Endothelial cell of umbilical vein (primary cell): ENCODE measurements at regions not wholly inside any gene's neighbourhood (a gene's known extent, or its start where the extent isn't known, plus 50 kb on each side); places are given as distances from the start of the nearest gene placed in this dataset.

Source experiments
- BruUV-seq: library from RNA; stranded (reverse); fragments of 400-500 nt; replicated peaks from 2 replicates; lab custom pipeline; 2021; lab: Mats Ljungman, UMichigan
- CTCF ChIA-PET: fragments of 300-600, 350-600 bp; sonication (Branson Sonifier 250); formaldehyde crosslinking; loops from one replicate; lab custom pipeline; 2021; ENCODE audit warnings: antibody characterized with exemption, inconsistent platforms; lab: Charles Lee
- POLR2A ChIA-PET: fragments of 300-600, 350-600 bp; sonication (Branson Sonifier 250); formaldehyde crosslinking; loops from one replicate; lab custom pipeline; 2021; ENCODE audit warnings: antibody characterized with exemption, inconsistent platforms; lab: Charles Lee
- DNase-seq: peaks from one replicate; pipeline ENCODE4 v3.0.0-alpha.2; 2011; ENCODE audit warnings: low read depth, low spot score
- FAIRE-seq: peaks from 2 replicates; lab custom pipeline; 2011; peaks lifted over from hg19 to GRCh38; lab: Jason Lieb, UNC
- H2AFZ ChIP-seq: 2 replicates; pipeline ENCODE4 v1.6.0; 2012; ENCODE audit warnings: low read depth, low read length, control low read depth, inconsistent platforms
- H3K27ac ChIP-seq: 2 replicates; pipeline ENCODE4 v1.5.1; 2011; ENCODE audit warnings: low read depth, mild to moderate bottlenecking, control low read depth, low read length, moderate library complexity; ENCODE audit not compliant: insufficient read depth
- H3K27me3 ChIP-seq, 2 experiments: 2 replicates each; pipeline versions ENCODE4 v1.6.0 to v1.6.1; 2011; ENCODE audit warnings: low read length in 2 of 2, mixed read lengths in 1 of 2; ENCODE audit not compliant: control insufficient read depth in 2 of 2, insufficient read depth in 2 of 2
- H3K36me3 ChIP-seq, 2 experiments: 2 replicates in 1 of 2; 3 replicates in 1 of 2; pipeline ENCODE4 v1.5.1; 2011; ENCODE audit warnings: low read length in 2 of 2, mild to moderate bottlenecking in 1 of 2, moderate library complexity in 1 of 2; ENCODE audit not compliant: control insufficient read depth in 2 of 2, insufficient read depth in 2 of 2; ENCODE audit errors: extremely low read depth in 1 of 2
- H3K4me1 ChIP-seq: 3 replicates; pipeline ENCODE4 v1.5.1; 2011; ENCODE audit warnings: mild to moderate bottlenecking, low read length; ENCODE audit not compliant: control insufficient read depth, insufficient read depth; ENCODE audit errors: extremely low read depth
- H3K4me2 ChIP-seq: 2 replicates; pipeline ENCODE4 v1.6.1; 2011; ENCODE audit warnings: low read length, control low read depth, mixed read lengths; ENCODE audit not compliant: insufficient read depth
- H3K4me3 ChIP-seq, 3 experiments: fragments of 200-600 bp in 1 of 3; sonication (generic), shearing (Covaris generic) in 1 of 3; replicated peaks in 1 of 3; 2 replicates each; pipeline ENCODE4 v1.5.1; 2011 to 2016; ENCODE audit warnings: control low read depth in 3 of 3, low read length in 3 of 3, mild to moderate bottlenecking in 2 of 3, inconsistent platforms in 1 of 3, low read depth in 1 of 3, moderate library complexity in 1 of 3; ENCODE audit not compliant: insufficient read depth in 1 of 3
- H3K79me2 ChIP-seq: 2 replicates; pipeline ENCODE4 v1.6.0; 2012; ENCODE audit warnings: low read length, inconsistent platforms; ENCODE audit not compliant: control insufficient read depth, insufficient read depth
- H3K9ac ChIP-seq: replicated peaks from 2 replicates; pipeline ENCODE3; 2011; ENCODE audit warnings: low read length, control low read depth; ENCODE audit not compliant: insufficient read depth; ENCODE audit errors: extremely low read depth
- H3K9me1 ChIP-seq: replicated peaks from 3 replicates; pipeline ENCODE4 v1.6.0; 2011; ENCODE audit warnings: mild to moderate bottlenecking, low read length; ENCODE audit not compliant: control insufficient read depth, insufficient read depth; ENCODE audit errors: extremely low read depth
- H3K9me3 ChIP-seq: replicated peaks from 2 replicates; pipeline ENCODE4 v1.5.1; 2012; ENCODE audit warnings: low read length, inconsistent platforms; ENCODE audit not compliant: control insufficient read depth, insufficient read depth
- H4K20me1 ChIP-seq: replicated peaks from 2 replicates; pipeline ENCODE3; 2011; ENCODE audit warnings: mild to moderate bottlenecking, low read length; ENCODE audit not compliant: control insufficient read depth, insufficient read depth; ENCODE audit errors: extremely low read depth
- EZH2 ChIP-seq: IDR thresholded peaks from 2 replicates; pipeline ENCODE4 v1.6.1; 2012; ENCODE audit warnings: borderline replicate concordance, low read depth, mild to moderate bottlenecking, moderate library complexity, low read length, inconsistent platforms; ENCODE audit not compliant: severe bottlenecking
- FOS ChIP-seq: IDR thresholded peaks from 2 replicates; pipeline ENCODE4 v1.6.1; 2011; ENCODE audit warnings: mild to moderate bottlenecking, low read length, moderate library complexity, borderline replicate concordance; ENCODE audit not compliant: insufficient read depth
- GATA2 ChIP-seq: IDR thresholded peaks from 2 replicates; pipeline ENCODE4 v1.7.0; 2011; ENCODE audit warnings: low read depth, mild to moderate bottlenecking, moderate library complexity, mixed read lengths, low read length; ENCODE audit not compliant: insufficient read length, insufficient read depth
- MYC ChIP-seq: IDR thresholded peaks from one replicate; pipeline ENCODE4 v1.6.1; 2011; ENCODE audit warnings: mild to moderate bottlenecking, low read depth, low read length
- POLR2A ChIP-seq: IDR thresholded peaks from 2 replicates; pipeline ENCODE4 v1.6.1; 2012; ENCODE audit warnings: low read depth, mild to moderate bottlenecking, control low read depth, low read length
- dilution Hi-C: fragments of 300-500 bp; cut with MboI; formaldehyde crosslinking; loops from one replicate; pipeline ENCODE4 v1.15.0; 2019; ENCODE audit warnings: low sequenced_read_pairs; ENCODE audit not compliant: extremely low pct_ligation_motif_present
- intact Hi-C: fragments of 100-400 bp; cut with micrococcal nuclease; formaldehyde crosslinking; loops from one replicate; pipeline ENCODE4 v1.10.0; 2022
- TF ChIP-seq, protein P1 (sequence below), 2 donors: IDR thresholded peaks; 1 replicate in 1 of 2; 2 replicates in 1 of 2; pipeline ENCODE4 v1.5.1; 2011; ENCODE audit warnings: low read length in 2 of 2, mild to moderate bottlenecking in 2 of 2, moderate library complexity in 2 of 2, control low read depth in 1 of 2, inconsistent platforms in 1 of 2, low read depth in 1 of 2; ENCODE audit not compliant: insufficient read depth in 1 of 2; ENCODE audit errors: extremely low read depth in 1 of 2
- TF ChIP-seq, protein P2 (sequence below): IDR thresholded peaks from 2 replicates; pipeline ENCODE4 v1.6.1; 2011; ENCODE audit not compliant: insufficient read depth, insufficient read length

DNA sequence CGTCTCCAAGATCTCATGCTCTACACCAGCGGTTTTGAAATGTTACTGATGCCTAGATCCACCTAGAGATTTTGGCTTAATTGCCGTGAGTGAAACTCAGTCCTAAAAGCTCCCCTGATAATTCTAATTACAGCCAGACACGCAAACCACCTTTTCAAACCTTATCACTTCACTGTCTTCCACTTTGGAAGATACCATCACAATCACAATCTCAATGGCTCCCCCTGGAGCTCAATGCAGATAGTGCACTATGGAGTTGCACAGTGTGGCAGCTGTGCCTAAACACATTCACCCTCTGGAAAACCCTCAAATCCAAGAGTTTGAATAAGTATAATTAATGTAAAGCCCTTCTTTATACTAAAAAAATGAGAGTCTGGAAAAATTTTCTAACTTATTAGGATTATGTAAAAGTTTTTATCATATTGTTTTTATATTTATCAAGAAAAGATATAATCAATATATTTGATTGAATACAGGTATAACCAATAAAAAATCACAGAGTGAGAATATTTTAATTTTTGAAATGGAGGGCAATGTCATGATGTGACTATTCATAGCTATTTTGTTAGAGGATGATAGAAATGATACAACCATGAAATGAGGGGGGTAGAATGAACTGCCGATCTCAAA lies 102.9 kb upstream of the SLC8A1 start:
- Histone ChIP-seq H3K9me1 (no peaks in the 10 kb centered on the region), H3K79me2 (no peaks in the 10 kb centered on the region), H4K20me1 (no peaks in the 10 kb centered on the region), H3K4me1 (no peaks in the 10 kb centered on the region), H3K27me3 (no peaks in the 10 kb centered on the region), H3K9ac (no peak overlapping the region), H3K4me3 (no peak overlapping the region), H2AFZ (no peak overlapping the region), H3K27ac (no peak overlapping the region), H3K9me3 (no peaks in the 10 kb centered on the region), H3K4me2 (no peak overlapping the region), H3K36me3 (no peaks in the 10 kb centered on the region)
- ChIA-PET CTCF (interaction anchor here (0.6 to 4.5 kb wide), 40 partner anchors 9 to 1144 kb away, joined by 3 to 135 read pairs (median 4); partner anchors contain the start of gene SLC8A1), POLR2A (no interaction called here)
- DNase-seq (peak; percentile 69), FAIRE-seq (peak; percentile 55)
- TF ChIP-seq EZH2 = no peak
- TF ChIP-seq GATA2 = peak; percentile 31
- TF ChIP-seq, protein P1, sequence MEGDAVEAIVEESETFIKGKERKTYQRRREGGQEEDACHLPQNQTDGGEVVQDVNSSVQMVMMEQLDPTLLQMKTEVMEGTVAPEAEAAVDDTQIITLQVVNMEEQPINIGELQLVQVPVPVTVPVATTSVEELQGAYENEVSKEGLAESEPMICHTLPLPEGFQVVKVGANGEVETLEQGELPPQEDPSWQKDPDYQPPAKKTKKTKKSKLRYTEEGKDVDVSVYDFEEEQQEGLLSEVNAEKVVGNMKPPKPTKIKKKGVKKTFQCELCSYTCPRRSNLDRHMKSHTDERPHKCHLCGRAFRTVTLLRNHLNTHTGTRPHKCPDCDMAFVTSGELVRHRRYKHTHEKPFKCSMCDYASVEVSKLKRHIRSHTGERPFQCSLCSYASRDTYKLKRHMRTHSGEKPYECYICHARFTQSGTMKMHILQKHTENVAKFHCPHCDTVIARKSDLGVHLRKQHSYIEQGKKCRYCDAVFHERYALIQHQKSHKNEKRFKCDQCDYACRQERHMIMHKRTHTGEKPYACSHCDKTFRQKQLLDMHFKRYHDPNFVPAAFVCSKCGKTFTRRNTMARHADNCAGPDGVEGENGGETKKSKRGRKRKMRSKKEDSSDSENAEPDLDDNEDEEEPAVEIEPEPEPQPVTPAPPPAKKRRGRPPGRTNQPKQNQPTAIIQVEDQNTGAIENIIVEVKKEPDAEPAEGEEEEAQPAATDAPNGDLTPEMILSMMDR (IDR thresholded peaks at IDR 0.05; ENCODE audit: extremely low read depth in 1 of 2, insufficient read depth in 1 of 2, low read depth in 1 of 2, low read length in 2 of 2) = peak; percentile 70 to 80
- BruUV-seq = no TSS peak
- intact Hi-C loops = loop anchor here (1.0 kb wide), 5 partner anchors 66 to 641 kb away; no protein-coding TSS in a partner anchor
- dilution Hi-C loops = no loop called here

DNA sequence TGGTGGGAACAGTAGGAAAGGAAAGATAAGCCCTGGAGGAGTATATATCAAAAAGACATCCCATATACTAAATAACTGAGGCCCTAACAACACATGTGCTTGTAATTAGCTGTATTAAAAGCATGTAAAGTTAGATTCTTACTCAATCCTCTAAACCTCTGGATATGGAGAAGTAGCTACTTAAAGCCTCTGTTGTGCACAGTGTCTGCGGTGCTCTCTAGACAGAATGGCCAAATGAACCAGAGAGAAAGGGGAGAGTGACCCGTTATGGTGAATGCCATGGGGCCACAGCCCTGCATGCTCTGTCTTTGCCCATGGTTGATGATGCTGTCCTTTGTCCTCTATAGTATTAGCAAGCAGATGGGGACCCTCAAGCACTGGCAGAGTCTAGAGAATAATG lies 104.4 kb upstream of the SLC8A1 start:
- Histone ChIP-seq H3K9me3 (no peaks in the 10 kb centered on the region), H3K27me3 (no peaks in the 10 kb centered on the region), H3K9me1 (no peaks in the 10 kb centered on the region), H3K36me3 (no peaks in the 10 kb centered on the region), H3K27ac (no peak overlapping the region), H3K9ac (no peak overlapping the region), H3K4me3 (no peak overlapping the region), H2AFZ (no peak overlapping the region), H3K79me2 (no peaks in the 10 kb centered on the region), H3K4me2 (no peak overlapping the region), H3K4me1 (no peaks in the 10 kb centered on the region), H4K20me1 (no peaks in the 10 kb centered on the region)
- DNase-seq = no peak
- CTCF ChIA-PET = interaction anchor here (1.0 to 4.5 kb wide), 10 partner anchors 13 to 844 kb away, joined by 3 to 135 read pairs (median 21); no protein-coding TSS in a partner anchor
- dilution Hi-C loops (no loop called here), intact Hi-C loops (no loop called here)
- TF ChIP-seq, protein P2, sequence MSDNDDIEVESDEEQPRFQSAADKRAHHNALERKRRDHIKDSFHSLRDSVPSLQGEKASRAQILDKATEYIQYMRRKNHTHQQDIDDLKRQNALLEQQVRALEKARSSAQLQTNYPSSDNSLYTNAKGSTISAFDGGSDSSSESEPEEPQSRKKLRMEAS = no peak
- no peak for TF ChIP-seq MYC
- TF ChIP-seq POLR2A = no peak
- TF ChIP-seq FOS = no peak
- no peak for FAIRE-seq
- POLR2A ChIA-PET = no interaction called here
- BruUV-seq = no TSS peak
